ENCODE measurements at regions not wholly inside any gene's neighbourhood (a gene's known extent, or its start where the extent isn't known, plus 50 kb on each side); places are given as distances from the start of the nearest gene placed in this dataset.

DNA sequence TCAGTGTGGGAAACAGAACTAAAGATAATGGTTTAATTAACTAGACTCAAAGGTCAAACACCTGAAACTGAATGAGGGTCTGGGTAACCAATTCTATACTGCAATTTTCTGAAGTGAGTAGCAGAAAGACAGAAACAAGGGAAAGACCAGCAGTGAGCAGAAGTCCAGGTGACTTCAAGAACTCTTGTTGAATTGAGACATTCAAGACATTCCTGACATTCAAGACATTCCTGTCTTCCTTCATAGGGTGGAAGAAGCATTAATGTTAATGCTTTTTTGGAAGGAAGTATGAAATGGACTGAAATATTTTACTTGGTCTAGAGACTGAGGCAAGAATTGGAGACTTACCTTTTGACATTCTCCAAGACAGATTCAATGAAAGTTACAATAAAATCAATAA, 529.9 kb upstream of the MMS22L start:
- no peak for DNase-seq (ENCODE audit: low read depth, low spot score)

DNA sequence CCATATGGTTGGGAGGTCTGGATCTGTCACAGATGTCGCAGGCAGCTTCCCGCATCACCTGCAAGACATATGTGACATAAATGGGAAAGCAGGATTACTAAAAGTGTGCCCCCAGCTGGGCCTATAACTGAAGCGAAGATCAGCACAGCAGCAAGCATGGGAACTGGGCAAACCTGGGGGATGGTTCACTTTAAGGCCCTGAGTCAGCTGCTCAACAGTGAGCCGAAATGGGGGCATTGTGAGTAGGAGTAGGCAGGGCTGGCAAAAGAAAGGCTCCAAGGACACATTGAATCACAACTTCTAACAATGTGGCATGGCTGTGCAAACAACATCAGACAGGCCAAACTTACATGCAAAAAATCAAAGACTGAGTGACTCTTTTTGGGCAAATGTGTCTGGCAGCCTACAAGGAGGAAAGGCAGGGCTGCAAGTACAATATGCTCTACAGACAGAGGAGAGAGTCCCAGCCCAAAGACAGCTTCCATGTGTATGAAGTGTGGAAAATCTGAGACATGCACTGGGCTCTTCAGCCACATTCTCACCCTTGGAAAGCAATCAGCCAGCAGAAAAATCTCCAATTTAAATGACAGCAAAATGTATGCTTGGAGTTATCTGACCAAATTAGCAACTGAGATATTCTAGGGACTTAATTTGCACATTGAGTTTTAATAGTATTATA, 531.0 kb upstream of the MMS22L start:
- DNase-seq (ENCODE audit: low read depth, low spot score): no peak

DNA sequence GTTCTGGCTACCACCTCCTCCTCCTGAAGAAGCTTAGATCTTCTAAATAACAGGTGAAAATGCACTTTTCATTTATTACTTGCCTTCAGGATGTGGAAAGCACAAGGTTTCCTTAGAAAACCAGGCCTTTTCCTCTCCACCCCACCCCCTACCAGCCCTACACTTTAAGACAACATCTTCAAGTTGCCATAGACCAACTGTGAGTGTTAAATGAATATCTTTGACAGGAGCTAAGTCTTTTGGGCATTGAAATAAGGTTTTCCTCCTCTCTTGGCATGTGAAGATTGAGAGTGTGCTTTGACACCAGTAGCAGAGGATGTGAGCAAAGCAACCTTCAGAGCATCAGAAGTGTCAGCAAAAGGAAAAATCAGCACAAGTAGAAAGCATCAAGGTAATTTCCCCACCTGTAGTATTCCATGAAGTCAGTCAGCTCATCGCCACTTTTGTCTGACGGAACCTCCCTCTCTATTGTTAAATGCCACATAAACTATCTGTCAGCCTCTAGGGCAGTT, 532.3 kb upstream of the MMS22L start:
- DNase-seq (ENCODE audit: low read depth, low spot score): no peak

- no peak for DNase-seq (ENCODE audit: low read depth, low spot score)
These were observed 533.5 kb upstream of the MMS22L start for GRCh38 chr6:97816526-97816925.

GRCh38 chr6:97819710-97820109, 536.7 kb upstream of the MMS22L start:
- DNase-seq (ENCODE audit: low read depth, low spot score): no peak

GRCh38 chr6:97820400-97820799, 537.4 kb upstream of the MMS22L start:
- no peak for DNase-seq (ENCODE audit: low read depth, low spot score)

- no peak for DNase-seq (ENCODE audit: low read depth, low spot score)
These were observed 539.6 kb upstream of the MMS22L start for GRCh38 chr6:97822632-97823031.

GRCh38 chr6:97841763-97842162, 558.7 kb upstream of the MMS22L start:
- DNase-seq (ENCODE audit: low read depth, low spot score): no peak

DNA sequence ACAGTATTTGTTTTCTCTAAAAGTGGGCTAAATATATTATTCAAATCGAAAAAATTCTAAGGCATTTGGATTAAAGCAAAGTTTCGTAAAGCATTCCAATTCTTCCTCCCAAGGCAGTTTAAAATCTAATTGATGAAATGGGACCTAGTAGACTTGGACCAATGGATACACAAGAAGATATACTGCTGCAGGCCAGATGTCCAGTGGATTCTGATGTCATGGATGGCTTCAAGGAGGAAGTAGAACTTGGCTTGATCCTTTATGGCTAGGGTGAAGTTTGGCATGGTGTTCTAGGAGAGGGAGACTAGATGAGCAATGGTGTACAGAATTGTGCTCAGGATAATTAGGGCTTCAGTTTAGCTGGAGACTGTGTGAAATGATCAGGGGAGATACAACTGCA, 559.5 kb upstream of the MMS22L start:
- DNase-seq (ENCODE audit: low read depth, low spot score): no peak

- no peak for DNase-seq (ENCODE audit: low read depth, low spot score)
These were observed 566.4 kb upstream of the MMS22L start for GRCh38 chr6:97849390-97849789.

DNA sequence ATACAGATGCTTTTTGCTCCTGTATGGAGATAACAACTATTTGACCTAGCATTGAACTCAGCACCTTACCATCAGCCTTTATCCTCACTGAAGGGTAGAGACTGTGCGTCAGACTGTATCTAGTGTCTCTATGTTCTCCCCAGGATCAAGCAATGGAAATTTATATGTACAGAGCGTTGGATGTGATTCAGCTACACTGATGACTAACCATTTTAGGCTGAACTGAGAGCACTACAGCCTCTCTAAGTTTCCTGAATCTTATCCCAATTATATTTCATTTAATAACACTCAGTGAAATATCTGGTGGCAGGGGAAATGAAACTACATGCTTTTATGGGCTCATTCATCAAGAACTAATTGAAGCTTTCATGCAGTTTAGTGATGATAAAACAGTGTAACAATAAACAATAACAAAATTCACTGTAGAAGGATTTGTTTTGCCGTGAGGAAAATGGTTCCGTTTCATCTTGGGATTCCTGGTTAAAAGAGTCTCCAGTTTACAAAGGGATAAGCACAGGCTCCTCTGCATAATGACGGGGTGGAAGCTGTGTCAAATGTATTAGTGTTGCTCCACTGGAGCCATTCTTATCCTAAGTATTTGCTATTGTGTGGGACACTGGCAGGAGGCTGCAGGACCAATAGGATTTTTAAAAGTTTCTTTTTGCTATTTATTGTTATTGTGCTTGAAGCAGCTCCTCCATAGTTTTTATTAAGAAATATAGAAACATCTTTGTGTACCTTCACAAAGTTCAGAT, 567.6 kb upstream of the MMS22L start:
- no peak for DNase-seq (ENCODE audit: low read depth, low spot score)

DNA sequence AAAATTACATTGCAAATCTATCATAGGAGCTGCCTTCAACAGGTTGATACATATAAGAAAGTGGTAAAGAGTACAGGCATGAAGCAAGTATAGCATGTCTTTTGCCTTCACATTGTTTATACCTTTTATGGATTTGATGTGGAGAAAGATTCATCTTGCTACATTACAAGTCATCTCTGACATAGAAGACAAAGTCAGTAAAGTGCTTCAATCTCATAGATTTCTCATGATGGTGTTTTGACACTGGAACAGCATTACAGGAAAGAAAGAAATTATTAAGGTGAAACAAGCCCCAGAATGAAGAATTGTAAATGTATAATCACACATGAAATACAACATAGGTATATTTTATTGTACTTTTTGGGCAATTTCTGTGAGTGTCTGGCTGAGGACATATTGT, 580.7 kb upstream of the MMS22L start:
- no peak for DNase-seq (ENCODE audit: low read depth, low spot score)

GRCh38 chr6:97864366-97864765, 581.4 kb upstream of the MMS22L start:
- no peak for DNase-seq (ENCODE audit: low read depth, low spot score)

DNA sequence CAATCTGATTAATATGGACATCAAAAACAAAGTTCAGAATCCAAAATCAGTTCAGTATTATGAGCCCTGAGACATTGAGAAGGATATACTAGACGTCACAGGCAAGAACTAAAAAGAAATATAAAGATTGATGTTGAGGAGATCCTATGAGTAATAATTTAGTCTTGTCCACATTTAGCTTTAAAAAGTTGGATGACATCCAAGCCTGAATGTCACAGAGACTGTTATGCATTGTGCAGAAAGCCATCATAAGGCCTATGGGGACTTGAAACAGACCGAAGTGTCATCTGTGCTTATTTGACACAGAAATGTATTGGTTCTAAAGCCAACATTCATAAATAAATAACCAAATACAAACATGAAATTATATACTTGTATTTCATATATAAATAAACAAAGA, 581.8 kb upstream of the MMS22L start:
- DNase-seq (ENCODE audit: low read depth, low spot score): no peak

DNA sequence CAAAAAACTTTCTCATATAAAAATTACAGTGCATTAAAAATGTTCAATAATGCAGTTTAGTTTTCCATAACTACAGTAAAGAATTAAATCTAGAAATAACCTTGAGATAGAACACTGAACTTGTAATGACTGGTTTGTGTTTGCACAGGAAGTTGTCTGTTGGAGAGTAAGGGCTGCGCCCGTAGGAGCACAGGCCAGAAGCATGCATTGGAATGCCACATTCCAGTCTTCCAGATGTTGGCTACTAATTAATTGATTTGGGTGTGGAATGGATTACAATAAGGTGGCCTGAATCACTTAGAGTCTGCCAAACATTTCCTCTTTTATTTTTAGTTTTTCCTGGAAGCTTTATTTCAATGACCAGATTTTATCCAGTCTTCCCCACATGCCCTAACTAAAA, 582.6 kb upstream of the MMS22L start:
- no peak for DNase-seq (ENCODE audit: low read depth, low spot score)

DNA sequence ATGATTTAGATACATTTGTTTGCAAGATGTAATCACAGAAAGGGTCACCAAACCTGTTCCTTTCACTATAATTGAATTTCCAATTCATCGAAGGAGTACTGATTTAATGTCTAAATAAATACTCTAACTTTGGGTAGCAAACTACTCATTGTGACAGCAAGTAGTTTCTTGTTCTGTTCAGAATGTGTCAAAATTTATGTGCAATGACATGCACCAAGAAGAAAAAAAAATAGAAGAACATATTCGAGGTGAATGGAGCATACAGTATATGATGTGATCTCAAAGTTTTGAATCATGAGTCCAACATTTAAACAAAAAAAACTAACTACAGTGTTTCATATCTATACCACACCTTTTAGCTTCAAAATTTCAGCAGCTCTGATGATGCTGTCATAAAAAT, 583.6 kb upstream of the MMS22L start:
- no peak for DNase-seq (ENCODE audit: low read depth, low spot score)

GRCh38 chr6:97867177-97867576, 584.2 kb upstream of the MMS22L start:
- no peak for DNase-seq (ENCODE audit: low read depth, low spot score)

GRCh38 chr6:97870273-97870672, 587.3 kb upstream of the MMS22L start:
- no peak for DNase-seq (ENCODE audit: low read depth, low spot score)

DNA sequence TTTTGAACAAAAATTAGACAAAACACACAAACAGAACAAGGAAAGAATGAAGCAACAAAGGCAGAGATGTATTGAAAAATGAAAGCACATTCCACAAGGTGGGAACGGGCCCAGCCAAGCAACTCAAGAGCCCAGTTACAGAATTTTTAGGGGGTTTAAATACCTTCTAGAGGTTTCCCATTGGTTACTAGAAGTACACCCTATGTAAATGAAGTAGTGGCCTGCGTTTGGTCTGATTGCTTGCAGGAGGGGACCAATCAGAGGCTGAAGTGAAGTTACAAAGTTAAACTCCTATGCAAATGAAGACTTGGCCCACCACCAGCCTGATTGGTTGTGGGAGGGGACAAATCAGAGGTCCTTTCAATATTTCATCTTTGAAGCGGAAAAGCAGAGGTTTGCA, 593.7 kb upstream of the MMS22L start:
- no peak for DNase-seq (ENCODE audit: low read depth, low spot score)

GRCh38 chr6:97882755-97883154, 599.7 kb upstream of the MMS22L start:
- DNase-seq (ENCODE audit: low read depth, low spot score): no peak

GRCh38 chr6:97885325-97885724, 602.3 kb upstream of the MMS22L start:
- DNase-seq (ENCODE audit: low read depth, low spot score): no peak

DNA sequence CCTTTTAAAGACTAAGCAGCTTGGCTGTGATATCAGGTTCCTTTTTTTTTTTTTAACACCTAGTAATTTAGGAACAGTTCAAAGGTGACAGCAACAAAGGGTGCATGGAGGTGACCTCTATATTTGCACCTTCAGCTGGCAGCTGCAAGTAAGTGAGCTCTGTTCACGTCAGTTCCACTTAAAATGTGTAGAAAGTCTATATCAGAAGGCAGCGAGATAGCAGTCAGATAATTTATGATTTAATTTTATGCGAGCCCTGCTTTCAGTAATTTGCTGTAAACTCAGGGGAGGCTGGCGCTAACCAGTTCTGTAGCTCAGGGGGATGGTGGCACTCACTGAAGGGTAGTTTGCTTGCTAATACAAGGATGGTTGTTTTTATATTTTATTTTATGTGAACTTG, 602.8 kb upstream of the MMS22L start:
- no peak for DNase-seq (ENCODE audit: low read depth, low spot score)

- no peak for DNase-seq (ENCODE audit: low read depth, low spot score)
These were observed 618.5 kb upstream of the MMS22L start for GRCh38 chr6:97901531-97901930.
